ENCODE measurements at regions not wholly inside any gene's neighbourhood (a gene's known extent, or its start where the extent isn't known, plus 50 kb on each side); places are given as distances from the start of the nearest gene placed in this dataset.

GRCh38 chr2:176537932-176538331 lies 268.7 kb downstream of the MTX2 start:
- no peak for TF ChIP-seq CTCF (IDR thresholded peaks at IDR 0.05)
- no peak for TF ChIP-seq REST (IDR thresholded peaks at IDR 0.05; ENCODE audit: insufficient read depth in 1 of 2, low read depth in 2 of 2, low read length in 1 of 2)
- no peak for TF ChIP-seq SIN3A (IDR thresholded peaks at IDR 0.05; ENCODE audit: borderline replicate concordance, insufficient read depth, low read depth, low read length)
